Type B pancreatic cell (in vitro differentiated cells): ENCODE measurements at regions not wholly inside any gene's neighbourhood (a gene's known extent, or its start where the extent isn't known, plus 50 kb on each side); places are given as distances from the start of the nearest gene placed in this dataset.

Experiments used
- DNase-seq: peaks from one replicate; pipeline ENCODE4 v3.0.0; 2021; ENCODE audit warnings: mixed read lengths; ENCODE audit not compliant: unreplicated experiment; ENCODE audit errors: extremely low spot score
- H3K27ac Mint-ChIP-seq: 2 replicates; pipeline ENCODE4 v1.8.0; 2021; ENCODE audit warnings: mild to moderate bottlenecking, mixed read lengths
- H3K27me3 Mint-ChIP-seq: 2 replicates; pipeline ENCODE4 v1.8.0; 2021; ENCODE audit warnings: mixed read lengths
- H3K36me3 Mint-ChIP-seq: 2 replicates; pipeline ENCODE4 v1.8.0; 2021; ENCODE audit warnings: mixed read lengths
- H3K4me1 Mint-ChIP-seq: one replicate; pipeline ENCODE4 v1.8.0; 2021; ENCODE audit warnings: mixed read lengths; ENCODE audit not compliant: unreplicated experiment
- H3K4me3 Mint-ChIP-seq: 2 replicates; pipeline ENCODE4 v1.8.0; 2021; ENCODE audit warnings: mild to moderate bottlenecking, mixed read lengths
- H3K9me3 Mint-ChIP-seq: 2 replicates; pipeline ENCODE4 v1.8.0; 2021; ENCODE audit warnings: mixed read lengths
- TF ChIP-seq, protein P1 (sequence below): fragments of 200-600 bp; sonication (generic); conservative IDR thresholded peaks from 2 replicates; pipeline ENCODE4 v1.5.0; 2021; ENCODE audit warnings: antibody characterized with exemption, mild to moderate bottlenecking

DNA sequence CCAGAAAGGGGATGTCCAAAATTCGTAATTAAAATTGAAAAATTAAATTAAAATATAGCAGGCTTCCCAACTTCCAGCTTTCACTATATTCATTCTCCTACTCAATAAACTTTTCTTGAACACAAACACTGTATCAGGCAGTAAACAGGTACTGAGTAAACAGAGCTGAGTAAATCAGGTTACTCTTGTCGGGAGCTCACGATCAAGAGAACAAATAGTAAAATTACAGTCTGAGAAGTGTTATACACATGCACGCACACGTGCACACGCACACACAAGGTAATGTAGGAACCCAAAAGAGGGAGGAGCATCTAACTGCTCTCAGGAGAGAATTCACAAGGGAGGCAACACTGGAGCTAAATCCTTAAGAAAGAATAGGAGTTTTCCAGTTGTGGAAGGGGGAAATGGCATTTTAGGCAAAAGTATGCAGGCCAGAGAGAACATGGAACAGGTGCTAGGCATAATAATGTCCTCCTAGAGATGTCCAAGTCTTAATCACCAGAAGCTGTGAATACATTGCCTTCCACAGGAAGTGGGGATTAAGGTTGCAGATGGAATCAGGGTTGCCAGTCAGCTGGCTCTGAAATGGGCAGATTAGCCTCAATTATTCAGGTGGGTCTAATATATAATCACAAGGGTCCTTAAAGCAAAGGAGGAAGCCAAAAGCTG is 598.8 kb upstream of the BRINP1 start:
- H3K27ac Mint-ChIP-seq = no peak overlapping the region
- peaks cover 12% of the 10 kb centered on the region for H3K4me1 Mint-ChIP-seq
- H3K27me3 Mint-ChIP-seq = peaks cover 35% of the 10 kb centered on the region
- no peaks in the 10 kb centered on the region for H3K9me3 Mint-ChIP-seq
- TF ChIP-seq, protein P1, sequence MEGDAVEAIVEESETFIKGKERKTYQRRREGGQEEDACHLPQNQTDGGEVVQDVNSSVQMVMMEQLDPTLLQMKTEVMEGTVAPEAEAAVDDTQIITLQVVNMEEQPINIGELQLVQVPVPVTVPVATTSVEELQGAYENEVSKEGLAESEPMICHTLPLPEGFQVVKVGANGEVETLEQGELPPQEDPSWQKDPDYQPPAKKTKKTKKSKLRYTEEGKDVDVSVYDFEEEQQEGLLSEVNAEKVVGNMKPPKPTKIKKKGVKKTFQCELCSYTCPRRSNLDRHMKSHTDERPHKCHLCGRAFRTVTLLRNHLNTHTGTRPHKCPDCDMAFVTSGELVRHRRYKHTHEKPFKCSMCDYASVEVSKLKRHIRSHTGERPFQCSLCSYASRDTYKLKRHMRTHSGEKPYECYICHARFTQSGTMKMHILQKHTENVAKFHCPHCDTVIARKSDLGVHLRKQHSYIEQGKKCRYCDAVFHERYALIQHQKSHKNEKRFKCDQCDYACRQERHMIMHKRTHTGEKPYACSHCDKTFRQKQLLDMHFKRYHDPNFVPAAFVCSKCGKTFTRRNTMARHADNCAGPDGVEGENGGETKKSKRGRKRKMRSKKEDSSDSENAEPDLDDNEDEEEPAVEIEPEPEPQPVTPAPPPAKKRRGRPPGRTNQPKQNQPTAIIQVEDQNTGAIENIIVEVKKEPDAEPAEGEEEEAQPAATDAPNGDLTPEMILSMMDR = no peak
- no peak for DNase-seq
- H3K36me3 Mint-ChIP-seq = no peaks in the 10 kb centered on the region
- H3K4me3 Mint-ChIP-seq = no peak overlapping the region

DNA sequence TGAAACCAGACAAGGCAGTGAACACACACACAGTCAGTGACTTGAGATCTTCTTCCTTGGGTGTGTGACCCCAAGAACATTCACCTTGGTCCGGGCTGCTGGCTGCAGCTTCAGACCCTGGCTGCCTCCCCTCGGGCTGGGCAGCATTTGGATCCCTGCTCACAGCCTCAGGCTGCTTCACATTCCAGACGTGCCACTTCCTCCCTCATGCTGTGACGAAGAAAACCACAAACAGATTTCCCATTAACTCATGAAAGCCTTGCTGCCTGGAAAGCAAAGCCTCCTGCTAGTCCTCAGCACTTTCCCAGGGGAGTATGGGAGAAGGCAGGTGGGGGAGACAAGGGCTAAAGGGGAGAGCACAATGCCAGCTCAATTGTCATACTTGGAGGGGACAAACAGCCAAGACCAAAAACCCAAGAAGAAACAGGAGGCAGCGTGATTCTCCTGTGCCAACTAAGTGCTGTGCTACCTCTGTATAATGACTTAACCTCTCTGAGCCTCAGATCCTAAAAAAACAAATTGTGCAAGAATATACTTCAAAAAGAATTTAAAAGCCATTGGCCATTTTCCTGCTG is 594.6 kb upstream of the BRINP1 start:
- Mint-ChIP-seq H3K36me3 (no peaks in the 10 kb centered on the region), H3K4me3 (no peak overlapping the region), H3K27me3 (peaks cover 29% of the 10 kb centered on the region), H3K4me1 (peaks cover 12% of the 10 kb centered on the region), H3K9me3 (no peaks in the 10 kb centered on the region), H3K27ac (no peak overlapping the region)
- no peak for DNase-seq
- TF ChIP-seq, protein P1 = no peak

DNA sequence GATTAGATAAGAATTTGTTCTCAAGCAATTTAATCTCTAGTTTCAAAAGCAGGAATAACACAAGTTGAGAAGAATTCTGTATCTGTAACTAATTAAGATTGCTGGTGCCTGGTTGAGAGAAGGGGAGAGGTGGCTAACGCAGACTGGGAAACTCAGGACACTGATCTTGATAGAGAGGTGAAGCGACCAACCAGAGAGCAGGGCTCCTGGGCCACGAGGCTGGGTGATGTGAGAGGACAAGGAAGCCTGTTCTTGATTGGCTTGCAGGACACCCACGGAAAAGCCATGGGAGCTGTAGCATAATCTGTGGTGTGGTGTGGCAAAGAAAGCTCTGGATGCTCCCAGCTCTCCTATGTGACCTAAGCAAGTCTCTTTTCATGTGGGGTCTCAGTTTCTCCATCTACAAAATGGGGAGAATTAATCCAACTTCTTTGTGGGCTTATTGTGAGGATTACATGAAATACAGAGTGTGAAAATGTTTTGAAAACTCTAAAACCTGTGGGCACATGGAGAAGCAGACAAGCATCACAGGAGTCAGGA is 594.1 kb upstream of the BRINP1 start:
- TF ChIP-seq, protein P1 = no peak
- Mint-ChIP-seq H3K4me3 (no peak overlapping the region), H3K4me1 (peaks cover 12% of the 10 kb centered on the region), H3K9me3 (no peaks in the 10 kb centered on the region), H3K27ac (no peak overlapping the region), H3K27me3 (peaks cover 28% of the 10 kb centered on the region), H3K36me3 (no peaks in the 10 kb centered on the region)
- no peak for DNase-seq

DNA sequence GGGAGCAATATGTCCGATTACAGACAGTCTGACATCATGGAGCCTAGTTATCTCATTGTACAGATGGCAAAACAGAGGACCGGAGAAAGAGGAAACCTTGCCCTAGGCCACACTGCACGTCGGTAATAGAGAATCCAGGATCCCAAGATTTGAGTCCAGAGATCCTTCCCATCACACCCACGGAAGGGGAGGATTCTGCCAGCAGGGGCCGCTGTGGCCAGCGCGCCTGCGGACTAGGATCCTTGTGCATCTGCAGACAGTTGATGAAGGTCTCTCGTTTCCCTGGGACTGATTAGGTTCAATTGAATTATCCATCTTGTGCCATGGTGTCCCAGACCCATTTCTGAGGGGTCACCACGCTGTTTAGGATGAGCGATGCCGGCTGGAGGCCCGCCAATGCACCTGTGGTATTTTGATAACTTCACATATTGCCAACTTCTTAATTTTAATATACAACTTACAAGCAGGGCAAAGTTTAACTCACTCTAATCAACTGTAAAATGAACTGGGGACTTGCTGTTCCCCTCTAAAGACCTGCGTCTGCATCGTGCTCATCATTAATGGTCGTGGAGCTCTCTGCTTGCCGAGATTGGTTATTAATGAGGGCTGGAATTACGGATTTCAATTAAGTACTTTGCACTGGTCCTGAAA is 592.7 kb upstream of the BRINP1 start:
- Mint-ChIP-seq H3K4me1 (peaks cover 12% of the 10 kb centered on the region), H3K36me3 (no peaks in the 10 kb centered on the region), H3K4me3 (no peak overlapping the region), H3K9me3 (no peaks in the 10 kb centered on the region), H3K27ac (no peak overlapping the region), H3K27me3 (peaks cover 22% of the 10 kb centered on the region)
- TF ChIP-seq, protein P1 = peak; percentile 85
- DNase-seq = no peak

DNA sequence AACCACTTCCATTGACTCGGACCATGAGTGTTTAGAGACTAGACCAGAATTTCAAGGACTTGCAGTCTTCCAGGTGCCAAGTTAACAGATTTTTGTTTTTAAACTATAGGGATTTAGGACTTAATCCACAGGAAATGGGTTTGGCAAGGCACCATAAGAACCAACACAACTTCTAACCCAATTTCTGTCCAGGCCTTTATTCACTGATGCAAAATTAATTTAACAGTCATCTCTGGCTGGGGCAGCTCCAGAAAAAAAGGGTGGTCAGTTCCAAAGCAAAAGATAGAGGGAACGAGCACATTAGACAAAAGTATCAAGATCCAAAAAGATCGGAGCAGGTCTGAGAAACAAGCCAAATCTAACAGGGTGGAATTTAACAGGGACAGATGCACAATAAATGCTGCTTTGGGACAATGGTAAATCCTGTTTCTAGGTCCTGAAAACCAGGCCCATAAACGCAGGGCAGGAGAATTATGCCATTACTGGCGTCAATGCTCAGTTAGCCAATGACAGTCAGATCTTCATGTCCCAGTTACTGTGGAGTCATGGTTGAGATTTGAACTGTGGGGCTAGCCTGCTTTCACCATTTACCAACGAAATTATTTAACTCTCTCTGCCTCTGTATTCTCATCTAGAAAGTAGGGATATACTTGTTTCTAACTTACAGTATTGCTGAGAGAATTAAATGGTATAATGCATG is 590.8 kb upstream of the BRINP1 start:
- no peak overlapping the region for H3K27ac Mint-ChIP-seq
- H3K27me3 Mint-ChIP-seq = peaks cover 15% of the 10 kb centered on the region
- H3K9me3 Mint-ChIP-seq = no peaks in the 10 kb centered on the region
- H3K36me3 Mint-ChIP-seq = no peaks in the 10 kb centered on the region
- H3K4me3 Mint-ChIP-seq = no peak overlapping the region
- H3K4me1 Mint-ChIP-seq = peaks cover 12% of the 10 kb centered on the region
- TF ChIP-seq, protein P1 = no peak
- DNase-seq = no peak
